Hepatic stellate cell (primary cell): ENCODE measurements at regions not wholly inside any gene's neighbourhood (a gene's known extent, or its start where the extent isn't known, plus 50 kb on each side); places are given as distances from the start of the nearest gene placed in this dataset.

ENCODE experiments used
- DNase-seq: peaks from one replicate; pipeline ENCODE4 v3.0.0; 2011; ENCODE audit warnings: low spot score

DNA sequence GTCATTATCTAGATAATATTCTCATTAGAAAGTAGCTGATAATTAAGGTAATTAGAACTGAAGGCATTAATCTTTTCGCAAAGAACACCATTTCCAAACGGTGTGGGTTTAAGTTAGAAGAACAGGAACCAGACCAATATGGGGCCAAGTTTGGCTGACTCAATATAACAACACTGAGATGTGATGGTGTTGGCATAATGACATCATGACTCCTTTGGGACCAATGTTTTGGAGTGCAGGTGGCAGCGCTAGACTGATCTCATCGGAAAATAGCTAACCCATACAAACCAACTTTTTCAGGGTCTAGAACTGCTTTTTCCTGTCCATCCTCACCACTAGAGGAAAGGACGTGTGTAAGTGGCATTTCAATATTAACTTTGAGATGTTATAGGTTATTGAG is 1171.7 kb upstream of the ZEB2 start:
- DNase-seq, result no peak

DNA sequence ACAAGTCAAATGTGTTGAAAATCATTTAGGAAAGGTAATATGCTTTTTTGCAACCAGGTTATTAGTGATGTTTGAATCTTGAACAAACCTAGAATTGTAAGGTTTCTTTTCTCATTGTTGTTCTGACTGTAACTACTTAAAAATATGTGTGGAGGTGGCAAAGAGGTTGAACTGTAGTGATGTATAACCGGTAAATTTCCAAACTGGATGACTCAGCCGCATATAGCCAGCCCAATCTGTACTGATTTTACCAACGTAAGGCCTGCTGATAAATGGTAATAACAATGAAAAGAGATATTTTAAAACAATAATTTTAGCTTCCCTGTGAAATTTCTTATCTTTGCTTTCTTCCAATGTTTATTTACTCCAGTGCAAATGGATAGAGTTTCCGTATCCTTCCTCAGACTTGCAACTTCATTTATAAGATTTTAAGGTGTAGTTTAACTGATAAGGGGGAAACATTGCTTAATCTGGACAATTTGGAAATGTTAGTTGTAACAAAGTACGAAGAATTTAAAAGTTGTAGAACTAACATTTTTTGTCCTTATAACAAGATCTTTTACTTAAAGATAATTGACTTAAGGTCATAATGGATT is 1170.4 kb upstream of the ZEB2 start:
- DNase-seq, result no peak

DNA sequence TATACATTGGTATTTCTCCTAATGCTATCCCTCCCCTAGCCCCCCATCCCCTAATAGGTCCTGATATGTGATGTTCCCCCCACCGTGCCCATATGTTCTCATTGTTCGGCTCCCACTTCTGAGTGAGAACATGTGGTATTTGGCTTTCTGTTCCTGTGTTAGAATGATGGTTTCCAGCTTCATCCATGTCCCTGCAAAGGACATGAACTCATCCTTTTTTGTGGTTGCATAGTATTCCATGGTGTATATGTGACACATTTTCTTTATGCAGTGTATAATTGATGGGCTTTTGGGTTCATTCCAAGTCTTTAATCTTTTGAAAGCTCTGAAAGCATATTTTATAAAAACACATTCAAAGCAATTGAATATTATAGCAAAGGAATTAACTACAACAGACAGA is 1169.4 kb upstream of the ZEB2 start:
- DNase-seq, result no peak

DNA sequence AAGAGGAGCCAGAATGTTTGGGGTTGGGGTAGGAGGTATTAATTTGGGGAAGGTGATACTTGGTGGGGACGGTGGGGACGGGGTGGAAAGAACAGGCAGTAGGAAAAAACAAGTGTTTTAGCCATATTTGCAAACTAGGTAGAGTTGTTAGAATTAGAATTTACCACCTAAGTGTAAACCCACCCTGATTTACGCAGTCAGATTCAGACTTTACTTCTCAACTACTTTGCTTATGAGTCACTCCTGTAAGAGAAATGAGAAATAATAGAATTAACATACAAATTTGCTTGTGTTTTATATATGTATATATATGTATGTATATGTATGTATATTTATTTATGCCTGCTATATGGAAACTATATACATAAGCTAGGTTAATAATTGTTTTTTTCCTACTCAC is 1168.2 kb upstream of the ZEB2 start:
- no peak for DNase-seq

DNA sequence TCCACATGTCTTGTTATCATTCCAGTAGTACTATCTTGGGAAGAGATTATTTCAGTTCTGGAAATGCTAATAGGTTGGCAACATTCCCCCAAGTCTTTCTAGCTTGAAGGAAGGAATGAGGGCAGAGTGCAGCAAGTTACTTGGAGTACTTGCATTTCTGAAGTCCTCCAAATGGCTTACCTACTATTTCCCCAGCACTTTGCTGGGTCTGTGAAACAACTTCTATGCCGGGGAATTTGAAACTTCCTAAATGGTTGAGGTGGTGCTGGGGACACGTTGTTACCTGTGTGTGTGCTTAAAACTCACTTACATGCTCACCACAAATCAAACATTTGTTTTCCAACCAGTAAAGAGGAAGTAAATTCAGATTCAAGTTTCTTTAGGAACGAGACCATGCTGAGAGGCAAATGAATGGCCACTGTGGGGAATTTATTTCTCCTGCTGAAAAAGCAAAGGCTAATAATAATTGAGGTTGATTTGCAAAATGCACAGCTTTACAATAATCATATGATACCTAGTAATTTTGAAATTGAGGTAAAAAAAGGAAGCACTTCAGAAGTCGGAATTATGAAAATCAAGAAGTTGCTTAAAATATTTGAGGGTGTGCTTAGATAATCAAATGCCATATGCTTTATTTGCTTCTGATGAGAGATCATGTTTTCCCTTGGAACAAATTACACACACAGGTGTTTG is 1167.7 kb upstream of the ZEB2 start:
- DNase-seq, result no peak

DNA sequence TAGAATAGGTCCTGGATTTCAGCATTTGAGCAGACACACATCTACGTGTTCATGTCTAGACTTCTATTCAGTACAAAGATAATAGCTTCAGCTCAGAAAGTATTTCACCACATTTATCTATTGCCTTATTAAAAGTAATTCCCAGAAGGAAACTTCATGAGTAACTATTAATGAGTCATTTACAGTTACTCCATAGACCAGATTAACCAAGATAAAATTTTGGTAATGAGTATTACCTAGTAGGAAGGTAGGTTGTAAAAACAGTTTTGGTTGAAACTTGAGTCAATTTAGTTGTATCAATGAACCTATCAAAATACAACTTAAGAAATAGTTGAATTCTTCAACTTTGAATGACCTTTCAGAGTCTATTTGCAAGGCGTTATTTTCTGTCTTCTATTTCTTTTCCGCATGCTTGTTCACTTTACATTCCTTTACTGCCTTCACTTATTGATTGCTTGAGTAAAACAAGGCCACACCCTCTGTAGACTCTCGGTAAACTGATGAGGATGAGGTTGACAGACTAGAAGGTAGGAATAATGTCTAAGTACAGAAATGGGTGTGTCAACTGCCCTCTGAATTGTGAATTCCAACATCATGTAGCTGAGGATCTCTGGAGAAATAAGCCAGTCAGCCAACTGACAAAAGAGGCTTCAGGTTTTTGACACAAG is 1165.6 kb upstream of the ZEB2 start:
- DNase-seq, result no peak

DNA sequence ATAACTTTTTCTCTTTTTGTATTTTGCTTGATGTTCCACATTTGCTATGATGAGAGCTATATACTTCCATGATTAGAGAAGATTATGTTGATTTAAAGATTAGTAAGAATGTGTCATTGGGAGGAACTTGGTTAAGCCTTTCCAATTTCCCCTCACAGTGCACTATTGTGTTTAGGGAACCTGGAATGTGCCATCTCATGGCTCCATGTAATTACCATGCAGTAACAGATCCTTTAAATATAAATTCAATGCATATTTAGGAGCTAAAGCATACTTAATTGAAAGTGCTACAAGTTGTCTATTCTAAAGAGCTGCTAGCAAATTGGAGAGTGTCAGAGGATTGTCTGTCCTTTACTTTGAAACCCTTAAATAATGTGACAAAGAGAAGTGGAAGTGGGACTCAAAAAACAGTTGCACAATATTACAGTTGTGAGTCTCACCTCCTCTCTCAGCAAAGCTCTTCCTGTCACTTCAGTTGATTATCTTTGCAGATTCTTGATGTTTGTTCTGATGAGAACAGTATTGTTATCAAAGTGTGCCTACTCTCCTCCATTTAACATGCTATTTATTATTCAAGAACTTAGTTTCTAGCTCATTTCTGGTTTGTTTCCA is 1162.7 kb upstream of the ZEB2 start:
- no peak for DNase-seq

DNA sequence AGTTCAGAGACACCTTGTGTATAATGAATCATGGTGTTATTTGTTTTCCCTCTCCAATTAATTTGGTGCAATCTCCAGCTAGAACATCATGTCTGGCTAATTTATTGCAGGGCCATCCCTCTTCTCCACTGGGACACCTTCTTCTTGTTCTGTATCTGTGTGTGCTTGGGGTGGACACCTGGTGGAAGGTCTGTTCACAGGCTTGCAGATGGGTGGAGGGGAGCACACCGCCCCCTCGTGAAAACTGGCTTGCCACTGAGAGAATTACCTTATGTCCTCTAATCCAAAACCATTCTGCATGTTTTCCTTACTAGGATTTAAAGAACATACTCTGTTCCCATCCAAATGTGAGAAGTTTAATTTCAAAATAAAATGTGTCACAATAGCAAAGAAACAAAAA is 1160.4 kb upstream of the ZEB2 start:
- DNase-seq, result no peak

DNA sequence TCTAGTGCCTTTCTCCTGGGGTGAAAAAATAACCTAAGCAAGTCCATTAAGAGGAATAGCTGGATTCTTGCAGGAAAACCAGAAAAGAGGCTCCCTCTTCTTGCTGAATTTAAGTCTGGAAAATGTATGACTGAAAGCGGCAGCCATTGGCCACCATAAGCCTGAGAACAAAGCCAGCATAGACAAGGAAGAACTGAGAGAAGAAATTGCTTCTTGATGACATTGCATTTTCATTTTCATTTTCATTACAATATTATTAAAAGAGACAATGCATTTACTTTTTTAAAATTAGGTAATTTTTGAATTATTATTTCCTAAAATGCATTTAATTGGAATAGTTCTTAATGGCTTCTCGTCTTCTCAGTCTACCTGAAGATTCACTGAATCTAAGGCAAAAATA is 1157.5 kb upstream of the ZEB2 start:
- DNase-seq, result no peak

DNA sequence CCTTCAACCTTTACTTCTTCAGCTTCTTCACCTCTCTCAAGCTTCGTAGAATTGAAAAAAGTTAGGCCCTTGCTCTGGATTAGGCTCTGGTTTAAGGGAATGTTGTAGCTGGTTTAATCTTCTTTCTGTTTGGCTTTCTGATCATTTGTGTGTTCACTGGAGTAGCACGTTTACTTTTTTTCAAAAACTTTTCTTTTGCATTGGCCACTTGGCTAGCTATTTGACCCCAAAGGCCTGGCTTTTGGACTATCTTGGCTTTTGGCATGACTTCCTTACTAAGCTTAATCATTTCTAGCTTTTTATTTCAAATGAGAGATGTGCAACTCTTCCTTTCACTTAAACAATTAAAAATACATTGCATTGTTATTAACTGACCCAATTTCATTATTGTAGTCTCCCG is 1154.8 kb upstream of the ZEB2 start:
- DNase-seq, result no peak

DNA sequence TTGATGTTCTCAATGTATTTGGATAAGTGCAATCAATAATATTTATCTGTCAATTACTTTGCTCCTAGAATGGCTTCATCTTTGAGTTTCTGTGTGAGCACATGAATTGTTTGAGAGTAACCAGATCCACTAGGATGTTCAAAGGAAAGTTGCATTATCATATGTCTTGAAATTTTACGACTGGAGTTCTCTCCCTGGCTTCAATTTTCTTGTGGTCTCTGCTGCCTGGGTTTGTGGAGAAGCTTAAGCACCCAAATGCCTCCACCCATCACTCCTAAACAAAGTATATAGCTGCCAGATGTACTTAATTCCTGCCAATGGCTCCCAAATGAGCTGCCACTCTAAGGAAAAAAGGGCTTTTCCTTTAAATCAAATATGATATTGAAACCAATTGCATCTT is 1149.4 kb upstream of the ZEB2 start:
- no peak for DNase-seq

DNA sequence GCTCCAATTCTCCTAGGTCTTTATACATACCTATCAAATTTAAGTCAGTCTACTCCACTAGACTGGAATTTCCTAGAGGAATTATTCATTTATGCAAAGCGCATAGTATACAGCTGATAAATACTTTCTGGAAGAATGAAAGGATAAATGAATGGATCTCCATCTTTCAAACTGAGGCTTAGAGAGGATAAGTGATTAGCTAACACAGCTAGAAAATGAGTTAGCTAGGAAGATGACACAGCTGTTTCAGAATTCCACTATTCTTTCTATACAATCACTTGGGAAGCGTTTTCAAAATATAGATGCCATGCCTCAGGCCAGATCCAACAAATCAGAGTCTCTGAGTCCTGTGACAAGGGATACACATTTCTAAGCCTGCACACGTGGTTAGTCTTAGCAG is 1146.6 kb upstream of the ZEB2 start:
- DNase-seq, result no peak

DNA sequence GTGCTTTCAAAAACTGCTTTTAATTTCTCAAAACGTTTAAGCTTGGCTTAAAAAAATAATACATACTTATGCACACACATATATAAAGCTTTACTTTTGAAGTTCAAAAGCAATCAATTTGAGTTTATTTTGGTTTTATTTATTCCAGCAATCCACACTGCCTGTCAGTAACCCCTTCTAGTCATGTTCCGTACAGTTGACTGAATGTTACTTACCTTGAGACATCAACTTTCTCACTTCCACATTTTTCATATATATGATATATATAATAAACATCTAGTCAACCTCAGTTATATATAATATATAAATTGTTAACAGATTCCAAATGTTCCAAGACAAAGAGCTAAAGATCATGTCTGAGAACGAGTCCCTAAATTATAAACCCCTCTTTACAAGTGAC is 1137.3 kb upstream of the ZEB2 start:
- no peak for DNase-seq

DNA sequence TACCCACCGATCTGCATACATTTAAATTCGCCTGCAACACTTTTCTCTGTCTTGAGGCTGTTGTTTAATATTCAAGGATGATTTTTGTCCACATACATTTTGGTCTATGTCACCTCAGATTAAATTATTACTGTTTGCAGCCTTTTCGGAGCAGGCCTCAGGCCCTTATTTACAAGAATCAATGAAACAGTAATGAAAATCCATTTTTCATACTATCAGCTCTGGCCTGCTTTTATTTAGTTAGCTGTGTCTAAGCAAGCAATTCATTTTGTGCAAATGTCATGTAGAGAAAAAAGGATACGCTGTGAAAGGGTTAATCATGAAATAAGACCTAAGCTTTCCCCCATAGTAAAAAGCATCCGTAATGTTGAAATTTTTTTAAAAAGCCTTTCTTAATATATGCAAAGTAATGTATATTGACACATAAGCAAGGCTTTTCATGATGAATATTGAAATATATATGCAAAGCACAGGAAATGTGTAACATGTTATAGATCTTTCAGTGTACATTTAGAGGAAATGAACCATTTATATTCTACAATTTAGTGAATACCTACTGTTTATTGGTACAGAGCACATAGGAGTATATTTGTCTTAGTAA is 1135.3 kb upstream of the ZEB2 start:
- no peak for DNase-seq

DNA sequence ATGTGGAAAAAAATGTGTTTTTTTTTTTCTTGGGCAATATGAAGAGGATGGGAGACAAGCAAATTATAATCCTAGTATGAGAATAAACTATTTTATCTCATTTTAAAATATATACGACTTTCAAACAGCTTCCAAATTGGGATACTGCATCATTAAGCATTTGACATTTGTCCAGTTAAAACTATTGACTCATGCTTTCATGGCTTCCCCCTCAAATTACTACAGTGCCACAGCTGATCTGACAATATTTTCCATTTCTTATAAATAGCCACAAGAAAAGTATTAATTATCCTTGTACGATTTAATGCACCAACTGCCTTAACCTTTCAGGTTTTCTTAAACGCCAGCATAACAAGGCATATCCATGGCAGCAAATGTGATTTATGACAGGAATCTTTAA is 1134.8 kb upstream of the ZEB2 start:
- no peak for DNase-seq

DNA sequence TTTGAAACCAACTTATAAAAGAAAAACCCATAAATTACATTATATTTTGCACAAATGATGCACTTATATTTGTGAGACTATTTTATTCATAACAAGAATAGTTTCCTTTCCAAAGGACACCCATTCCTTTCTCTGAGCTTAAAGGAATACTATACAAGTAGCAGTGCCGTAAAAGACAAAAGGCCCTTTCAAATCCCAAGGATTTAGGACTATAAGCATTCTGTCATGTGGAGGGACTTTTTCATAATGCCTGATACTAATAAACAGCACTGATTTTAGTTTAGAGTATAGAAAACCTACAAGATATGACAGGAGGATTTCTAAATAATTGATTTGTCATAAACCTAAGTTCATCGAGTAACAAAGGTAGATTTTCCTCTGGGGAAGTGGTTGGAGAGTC is 1134.2 kb upstream of the ZEB2 start:
- DNase-seq, result no peak

DNA sequence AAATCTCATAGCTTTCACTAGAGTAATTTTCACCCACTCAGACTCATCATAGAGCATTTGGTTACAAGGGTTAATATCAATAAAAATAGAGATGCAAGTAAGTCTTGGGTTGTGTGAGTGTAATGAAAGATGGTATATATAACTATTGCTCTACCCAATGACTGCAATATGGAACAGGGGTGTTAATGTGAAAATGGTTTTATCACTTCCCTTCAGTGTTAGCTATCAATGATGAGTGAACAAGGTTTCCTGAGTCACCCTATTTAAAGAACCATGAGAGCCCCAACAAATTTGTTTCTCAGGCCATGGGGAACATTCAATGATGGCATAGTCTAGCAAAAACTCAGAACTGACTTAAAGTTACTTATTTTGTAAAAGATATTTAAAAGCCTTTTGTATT is 1133.6 kb upstream of the ZEB2 start:
- no peak for DNase-seq

DNA sequence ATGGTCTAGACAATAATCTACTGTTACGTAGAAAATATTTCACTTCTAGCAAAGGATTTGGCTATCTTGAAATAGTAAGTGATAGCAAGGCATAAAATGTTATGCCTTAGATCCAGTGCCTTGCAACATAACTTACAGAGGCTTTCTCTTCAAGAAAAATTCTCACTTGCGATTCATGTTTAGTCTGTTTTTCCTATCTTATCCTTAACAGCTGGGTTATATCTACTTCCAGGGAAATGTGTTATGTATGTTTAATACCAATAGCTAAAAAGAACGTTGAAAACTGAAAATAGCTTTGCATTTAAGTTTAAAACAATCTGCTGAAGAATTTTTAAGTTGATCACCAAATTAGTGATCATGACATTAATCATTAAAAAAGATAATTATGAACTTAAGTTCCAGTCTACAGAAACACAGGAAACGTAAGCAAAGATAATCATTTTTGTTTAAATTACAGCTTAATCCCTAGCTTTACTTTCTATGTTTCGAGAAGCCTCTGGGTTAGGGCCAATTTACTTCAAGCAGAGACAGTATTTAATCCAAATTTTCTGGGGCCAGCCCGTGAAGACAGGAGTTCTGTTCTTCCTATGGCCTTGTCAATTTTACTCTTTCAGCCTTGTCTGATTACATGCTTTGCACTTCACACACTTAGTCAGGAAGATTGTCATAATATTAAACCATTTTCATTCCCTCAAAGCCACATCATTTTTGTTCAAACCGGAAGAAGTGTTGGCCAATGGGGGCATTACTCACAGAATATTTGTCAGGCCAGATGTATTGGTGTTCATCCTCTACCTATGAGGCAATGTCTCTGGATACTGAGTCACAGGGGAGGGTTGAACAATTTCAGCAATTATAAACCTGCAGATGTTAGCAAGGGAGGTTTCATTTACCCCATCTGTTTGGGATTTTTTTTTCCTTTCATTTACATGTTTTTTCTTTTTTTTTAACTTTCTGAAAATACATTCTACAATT is 1132.9 kb upstream of the ZEB2 start:
- DNase-seq, result peak; percentile 5

DNA sequence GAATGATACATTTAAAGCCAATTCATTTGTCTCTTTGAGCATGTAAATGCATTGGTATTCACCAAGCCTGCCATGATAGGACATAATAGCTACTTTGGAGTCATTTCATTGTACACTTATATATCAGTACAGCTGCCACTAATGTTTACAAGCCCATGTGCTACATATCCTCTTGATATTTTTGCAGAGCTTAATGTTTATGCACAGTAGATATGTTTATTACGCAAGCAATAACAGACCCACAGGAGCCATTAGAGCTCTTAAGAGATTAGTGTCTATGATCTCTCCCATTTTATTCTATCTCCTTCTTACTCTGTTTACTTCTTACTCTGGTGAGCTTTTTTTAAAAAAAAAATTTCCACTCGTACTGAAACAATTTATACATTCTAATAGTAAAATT is 1132.1 kb upstream of the ZEB2 start:
- no peak for DNase-seq

DNA sequence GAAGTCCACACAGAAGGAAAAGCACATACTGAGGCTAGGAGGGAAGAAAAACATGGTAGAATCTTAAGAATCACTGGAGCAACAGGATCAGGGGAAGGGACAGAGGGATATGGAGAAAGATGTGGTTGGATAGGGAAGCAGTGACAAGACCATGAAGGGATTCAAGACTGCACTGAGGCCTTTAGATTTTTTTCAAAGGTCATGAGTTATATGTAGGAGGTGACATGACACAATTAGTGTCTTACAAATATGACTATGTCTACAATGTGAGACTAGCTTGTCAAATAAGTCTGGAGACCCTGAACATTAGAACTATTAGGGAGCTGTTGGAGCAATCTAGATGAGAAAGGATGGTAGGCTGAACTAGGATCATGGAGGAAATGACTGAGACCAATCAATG is 1130.3 kb upstream of the ZEB2 start:
- no peak for DNase-seq

DNA sequence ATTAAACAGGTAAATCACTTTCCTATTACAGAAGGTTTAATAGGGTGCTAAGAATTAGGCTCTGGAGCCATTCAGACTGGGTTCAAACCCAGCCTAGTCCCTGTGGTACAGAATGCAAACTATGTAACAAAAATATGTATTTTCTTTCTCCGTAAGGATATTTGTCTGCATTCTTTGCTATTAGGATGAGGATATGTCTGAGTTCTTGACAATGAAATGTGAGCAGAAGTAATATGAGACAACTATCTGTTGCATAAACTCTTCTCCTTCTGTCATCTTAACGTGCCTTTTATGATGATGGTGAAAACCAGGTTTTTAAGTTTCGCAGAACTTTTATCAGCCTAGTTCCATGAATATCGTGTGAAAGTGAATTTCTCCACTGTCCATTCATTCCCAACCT is 1129.1 kb upstream of the ZEB2 start:
- DNase-seq, result no peak

DNA sequence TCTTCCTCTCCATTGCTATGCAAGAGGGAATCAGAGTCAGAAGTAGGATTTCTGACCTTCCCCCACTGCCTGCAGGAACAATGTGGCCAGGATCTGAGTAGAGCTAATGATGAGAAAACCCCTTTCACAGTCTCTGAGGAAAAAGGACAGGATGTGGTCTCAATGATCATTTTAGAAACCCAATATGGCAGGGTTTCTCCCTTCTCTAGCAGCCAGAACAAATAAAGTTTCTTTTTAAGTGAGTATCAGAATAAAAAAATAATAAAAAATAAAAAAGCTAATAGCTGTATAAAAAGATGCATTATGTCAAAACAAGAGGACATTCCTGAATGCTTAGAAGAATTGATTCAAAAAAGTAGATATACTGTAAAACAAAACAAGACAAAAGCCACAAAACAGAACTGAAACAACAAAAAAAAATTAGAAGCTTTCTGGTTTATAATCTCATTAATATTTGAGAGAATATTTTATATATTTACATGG is 1124.9 kb upstream of the ZEB2 start:
- DNase-seq, result no peak
